B cell (primary cell): ENCODE measurements at regions not wholly inside any gene's neighbourhood (a gene's known extent, or its start where the extent isn't known, plus 50 kb on each side); places are given as distances from the start of the nearest gene placed in this dataset.

ENCODE experiments used
- ATAC-seq: fragments of 200-7000 bp; cut with Tn5 transposase; one replicate; pipeline ENCODE4 v1.10.0; 2021; ENCODE audit warnings: low read depth, mild to moderate bottlenecking, moderate number of reproducible peaks, moderate library complexity
- CTCF ChIA-PET: fragments of 350-600 bp; sonication (Branson Sonifier 250); formaldehyde crosslinking; loops from one replicate; lab custom pipeline; 2021; ENCODE audit warnings: antibody characterized with exemption, inconsistent platforms; lab: Charles Lee
- POLR2A ChIA-PET: fragments of 350-600 bp; sonication (Branson Sonifier 250); formaldehyde crosslinking; loops from one replicate; lab custom pipeline; 2021; ENCODE audit warnings: antibody characterized with exemption; lab: Charles Lee
- DNase-seq: peaks from one replicate; pipeline ENCODE4 v3.0.0; 2013
- H2AFZ ChIP-seq: 2 replicates; pipeline ENCODE4 v1.6.1; 2012; ENCODE audit warnings: mild to moderate bottlenecking, low read depth, low read length; ENCODE audit not compliant: insufficient read depth, poor library complexity, severe bottlenecking
- H3K27ac ChIP-seq, 2 donors: 1 replicate in 1 of 2; 2 replicates in 1 of 2; pipeline ENCODE4 v1.5.1; 2012 to 2013; ENCODE audit warnings: low read length in 2 of 2, mild to moderate bottlenecking in 2 of 2, moderate library complexity in 1 of 2
- H3K27me3 ChIP-seq, 4 experiments: fragments of 200-600 bp in 1 of 4; sonication (generic) in 1 of 4; replicated peaks in 1 of 4; 1 replicate in 2 of 4; 2 replicates in 2 of 4; pipeline versions ENCODE4 v1.6.1 to v1.7.0; 2013 to 2016; ENCODE audit warnings: low read length in 3 of 4, mild to moderate bottlenecking in 2 of 4, mixed read lengths in 1 of 4, moderate library complexity in 1 of 4; ENCODE audit not compliant: insufficient read depth in 4 of 4, control insufficient read depth in 3 of 4; ENCODE audit errors: control extremely low read depth in 1 of 4
- H3K36me3 ChIP-seq, 2 experiments: replicated peaks in 1 of 2; 1 replicate in 1 of 2; 2 replicates in 1 of 2; pipeline versions ENCODE4 v1.6.1 to v1.7.1; 2013; ENCODE audit warnings: low read length in 1 of 2; ENCODE audit not compliant: insufficient read depth in 2 of 2, control insufficient read depth in 1 of 2; ENCODE audit errors: control extremely low read depth in 1 of 2, extremely low read depth in 1 of 2
- H3K4me1 ChIP-seq, 2 donors: fragments of 200-600 bp in 1 of 2; sonication (generic) in 1 of 2; 1 replicate in 1 of 2; 2 replicates in 1 of 2; pipeline versions ENCODE4 v1.5.1 to v1.6.1; 2013 to 2017; ENCODE audit warnings: low read length in 2 of 2; ENCODE audit not compliant: control insufficient read depth in 2 of 2, insufficient read depth in 2 of 2
- H3K4me2 ChIP-seq: replicated peaks from 2 replicates; pipeline ENCODE3; 2012; ENCODE audit warnings: mild to moderate bottlenecking, low read depth, low read length; ENCODE audit not compliant: poor library complexity, severe bottlenecking
- H3K4me3 ChIP-seq, 5 experiments: fragments of 200-600 bp in 1 of 5; sonication (generic) in 1 of 5; 1 replicate in 3 of 5; 2 replicates in 2 of 5; pipeline versions ENCODE4 v1.5.1 to v1.7.0; 2011 to 2016; ENCODE audit warnings: low read length in 4 of 5, mild to moderate bottlenecking in 4 of 5, low read depth in 2 of 5, control low read depth in 1 of 5, moderate library complexity in 1 of 5; ENCODE audit not compliant: insufficient read depth in 1 of 5; ENCODE audit errors: control extremely low read depth in 1 of 5, extremely low read depth in 1 of 5
- H3K79me2 ChIP-seq: fragments of 200-600 bp; sonication (generic); one replicate; pipeline ENCODE4 v1.6.0; 2016; ENCODE audit warnings: low read length; ENCODE audit not compliant: control insufficient read depth, insufficient read depth
- H3K9ac ChIP-seq: fragments of 200-600 bp; sonication (generic); 2 replicates; pipeline ENCODE4 v1.6.1; 2017; ENCODE audit warnings: mild to moderate bottlenecking, low read length, moderate library complexity
- H3K9me3 ChIP-seq, 3 donors: one replicate each; pipeline versions ENCODE4 v1.6.1 to v1.7.1; 2013; ENCODE audit warnings: low read length in 2 of 3; ENCODE audit not compliant: control insufficient read depth in 2 of 3, insufficient read depth in 1 of 3; ENCODE audit errors: control extremely low read depth in 1 of 3
- H4K20me1 ChIP-seq: 2 replicates; pipeline ENCODE4 v1.6.0; 2012; ENCODE audit warnings: mild to moderate bottlenecking, low read length; ENCODE audit not compliant: insufficient read depth, control insufficient read depth, poor library complexity, severe bottlenecking
- H3K27ac Mint-ChIP-seq: one replicate; pipeline ENCODE4 v1.8.0; 2021; ENCODE audit warnings: mixed read lengths
- H3K27me3 Mint-ChIP-seq: one replicate; pipeline ENCODE4 v1.8.0; 2021; ENCODE audit warnings: mixed read lengths
- H3K4me1 Mint-ChIP-seq: one replicate; pipeline ENCODE4 v1.8.0; 2021; ENCODE audit warnings: mixed read lengths
- H3K4me3 Mint-ChIP-seq: one replicate; pipeline ENCODE4 v1.8.0; 2021; ENCODE audit warnings: mixed read lengths
- H3K9me3 Mint-ChIP-seq: one replicate; pipeline ENCODE4 v1.8.0; 2022; ENCODE audit warnings: mixed read lengths; ENCODE audit not compliant: insufficient read depth
- CTCF ChIP-seq: fragments of 200-600 bp; IDR thresholded peaks from one replicate; pipeline ENCODE4 v1.8.0; 2022; ENCODE audit warnings: antibody characterized with exemption, mild to moderate bottlenecking
- EZH2 ChIP-seq: IDR thresholded peaks from 2 replicates; pipeline ENCODE4 v1.6.1; 2012; ENCODE audit warnings: borderline replicate concordance, low read depth, mild to moderate bottlenecking, moderate library complexity, low read length; ENCODE audit not compliant: insufficient read depth, poor library complexity, severe bottlenecking
- WGBS: methylation state at CpG from one replicate; pipeline ENCODE4 v1.1.5; 2013; ENCODE audit warnings: missing lambda C conversion rate; ENCODE audit not compliant: insufficient coverage; 5-methylcytosine and 5-hydroxymethylcytosine counted together
- intact Hi-C: fragments of 100-400 bp; cut with micrococcal nuclease; formaldehyde crosslinking; loops from one replicate; pipeline ENCODE4 v1.10.0; 2022

DNA sequence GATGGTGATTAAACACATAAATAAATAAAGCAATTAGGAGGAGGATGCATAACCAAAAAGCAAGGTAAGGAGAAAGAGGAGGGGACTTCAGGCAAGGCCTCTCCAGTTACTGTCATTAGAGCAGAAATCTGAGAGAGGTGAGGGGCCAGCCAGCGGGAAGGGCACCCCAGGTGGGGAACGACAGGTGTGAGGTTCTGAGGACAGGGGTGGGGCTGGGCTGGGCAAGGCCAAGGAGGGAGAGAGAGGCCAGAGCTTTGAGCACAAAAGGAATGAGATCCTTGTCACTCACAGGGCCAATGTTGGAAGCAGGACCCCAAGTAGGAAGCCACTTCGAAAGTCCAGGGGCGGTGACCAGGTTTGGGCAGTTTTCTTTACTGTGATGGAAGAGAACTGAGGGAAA is 182.2 kb upstream of the RAB4A start:
- no peak overlapping the region for H3K27ac Mint-ChIP-seq
- no peak for TF ChIP-seq CTCF
- no peak for TF ChIP-seq EZH2
- no peak overlapping the region for H3K4me3 Mint-ChIP-seq
- H2AFZ ChIP-seq: no peak overlapping the region
- H3K27me3 Mint-ChIP-seq: peaks cover 18% of the 10 kb centered on the region
- H3K36me3 ChIP-seq: no peaks in the 10 kb centered on the region
- no peak for DNase-seq
- H3K9me3 ChIP-seq: no peaks in the 10 kb centered on the region
- H3K79me2 ChIP-seq: no peaks in the 10 kb centered on the region
- no peak overlapping the region for H3K27ac ChIP-seq
- peaks cover 16% of the 10 kb centered on the region for H3K4me1 Mint-ChIP-seq
- no peak overlapping the region for H3K9ac ChIP-seq
- H3K27me3 ChIP-seq: peaks cover 0 to 3% (median 0%) of the 10 kb centered on the region in 4 experiments
- intact Hi-C loops: no loop called here
- ChIA-PET CTCF (no interaction called here), POLR2A (no interaction called here)
- no peaks in the 10 kb centered on the region for H4K20me1 ChIP-seq
- no peak overlapping the region for H3K4me3 ChIP-seq
- peaks cover 14 to 22% of the 10 kb centered on the region in 2 donors for H3K4me1 ChIP-seq
- ATAC-seq: no peak
- WGBS: 93% methylated on average over 2 of the region's 4 CpGs
- no peak overlapping the region for H3K4me2 ChIP-seq
- H3K9me3 Mint-ChIP-seq: no peaks in the 10 kb centered on the region

DNA sequence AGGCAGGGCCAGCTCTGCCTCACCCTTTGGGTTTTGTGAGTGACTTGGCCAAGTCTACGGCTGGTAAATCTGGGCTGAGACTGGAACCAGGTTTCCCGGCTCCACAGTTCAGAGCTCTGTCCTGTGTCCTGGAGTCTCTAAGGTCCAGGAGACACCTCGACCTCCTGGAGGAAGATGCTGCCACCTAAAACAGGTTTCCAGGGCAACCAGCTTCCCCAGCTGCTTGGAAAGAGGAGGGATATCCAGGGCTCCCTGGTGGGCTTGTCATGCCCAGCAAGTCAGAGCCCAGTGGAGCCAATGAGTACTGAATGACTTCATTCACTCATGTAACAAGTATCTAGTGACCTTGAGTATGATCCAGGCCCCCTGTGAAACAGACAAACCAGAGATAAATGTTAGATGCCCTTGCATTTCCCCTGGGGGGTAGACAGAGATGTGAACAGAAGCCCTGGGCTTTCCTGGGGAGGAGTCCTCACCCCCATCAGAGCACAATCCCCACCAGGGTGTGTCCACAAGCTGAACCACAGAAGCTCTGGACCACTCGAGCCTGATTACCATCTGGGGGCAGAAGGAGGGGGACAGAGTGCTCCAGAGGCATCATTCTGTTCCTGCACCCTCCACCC is 181.2 kb upstream of the RAB4A start:
- H3K36me3 ChIP-seq: no peaks in the 10 kb centered on the region
- DNase-seq (no peak), ATAC-seq (no peak)
- intact Hi-C loops: no loop called here
- ChIA-PET POLR2A (no interaction called here), CTCF (no interaction called here)
- H3K9me3 Mint-ChIP-seq: no peaks in the 10 kb centered on the region
- no peak overlapping the region for H3K9ac ChIP-seq
- WGBS: 86% methylated on average over 3 of the region's 4 CpGs
- no peak overlapping the region for H3K4me3 ChIP-seq
- H3K27ac ChIP-seq: no peak overlapping the region
- no peak overlapping the region for H3K4me2 ChIP-seq
- H3K4me3 Mint-ChIP-seq: no peak overlapping the region
- H2AFZ ChIP-seq: no peak overlapping the region
- peaks cover 18% of the 10 kb centered on the region for H3K27me3 Mint-ChIP-seq
- H3K9me3 ChIP-seq: no peaks in the 10 kb centered on the region
- H3K27ac Mint-ChIP-seq: no peak overlapping the region
- no peak for TF ChIP-seq CTCF
- TF ChIP-seq EZH2: no peak
- no peaks in the 10 kb centered on the region for H4K20me1 ChIP-seq
- no peaks in the 10 kb centered on the region for H3K79me2 ChIP-seq
- peaks cover 0 to 3% (median 0%) of the 10 kb centered on the region in 4 experiments for H3K27me3 ChIP-seq
- peaks cover 14 to 22% of the 10 kb centered on the region in 2 donors for H3K4me1 ChIP-seq
- peaks cover 16% of the 10 kb centered on the region for H3K4me1 Mint-ChIP-seq
